Peyer's patch (tissue), 4 donors: ENCODE measurements at regions not wholly inside any gene's neighbourhood (a gene's known extent, or its start where the extent isn't known, plus 50 kb on each side); places are given as distances from the start of the nearest gene placed in this dataset.

Experiments
- CTCF ChIP-seq, 6 experiments: fragments of 450-650 bp in 4 of 6; fragments of 200-600 bp in 2 of 6; sonication (generic) in 1 of 6; IDR thresholded peaks; one replicate each; pipeline ENCODE4 v1.5.1; 2017 to 2019; ENCODE audit warnings: antibody characterized with exemption in 6 of 6, mild to moderate bottlenecking in 3 of 6, moderate library complexity in 1 of 6
- POLR2A ChIP-seq, 2 donors: fragments of 450-650 bp; IDR thresholded peaks; one replicate each; pipeline ENCODE4 v1.5.1; 2017; ENCODE audit warnings: antibody characterized with exemption in 2 of 2, mild to moderate bottlenecking in 2 of 2, moderate library complexity in 2 of 2

GRCh38 chr17:13353590-13353989 lies 248.1 kb downstream of the HS3ST3A1 start:
- TF ChIP-seq POLR2A (IDR thresholded peaks at IDR 0.05): no peak
- no peak for TF ChIP-seq CTCF (IDR thresholded peaks at IDR 0.05)
